ENCODE measurements at regions not wholly inside any gene's neighbourhood (a gene's known extent, or its start where the extent isn't known, plus 50 kb on each side); places are given as distances from the start of the nearest gene placed in this dataset.
"Not testable (repeated sequence)": the region's sequence is repeated elsewhere in the genome, so short reads cannot be mapped to it uniquely, and the experiment has no call there.

DNA sequence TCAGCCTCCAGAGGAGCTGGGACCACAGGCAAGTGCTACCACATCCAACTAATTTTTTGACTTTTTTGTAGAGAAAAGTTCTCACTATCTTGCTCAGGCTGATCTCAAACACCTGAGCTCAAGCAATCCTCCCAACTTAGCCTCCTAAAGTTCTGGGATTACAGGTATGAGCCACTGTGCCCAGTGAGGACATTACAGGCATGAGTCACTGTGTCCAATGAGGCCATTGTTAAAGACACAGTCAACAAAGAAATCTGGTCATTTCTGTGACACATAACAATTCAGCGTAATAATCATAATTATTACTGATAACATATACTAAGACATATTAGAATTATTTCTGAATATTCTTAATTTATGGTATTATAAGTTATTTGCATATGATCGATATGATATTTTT is 463.4 kb upstream of the NDN start:
- no peak for DNase-seq (ENCODE audit: low read depth)
- TF ChIP-seq, protein P1, sequence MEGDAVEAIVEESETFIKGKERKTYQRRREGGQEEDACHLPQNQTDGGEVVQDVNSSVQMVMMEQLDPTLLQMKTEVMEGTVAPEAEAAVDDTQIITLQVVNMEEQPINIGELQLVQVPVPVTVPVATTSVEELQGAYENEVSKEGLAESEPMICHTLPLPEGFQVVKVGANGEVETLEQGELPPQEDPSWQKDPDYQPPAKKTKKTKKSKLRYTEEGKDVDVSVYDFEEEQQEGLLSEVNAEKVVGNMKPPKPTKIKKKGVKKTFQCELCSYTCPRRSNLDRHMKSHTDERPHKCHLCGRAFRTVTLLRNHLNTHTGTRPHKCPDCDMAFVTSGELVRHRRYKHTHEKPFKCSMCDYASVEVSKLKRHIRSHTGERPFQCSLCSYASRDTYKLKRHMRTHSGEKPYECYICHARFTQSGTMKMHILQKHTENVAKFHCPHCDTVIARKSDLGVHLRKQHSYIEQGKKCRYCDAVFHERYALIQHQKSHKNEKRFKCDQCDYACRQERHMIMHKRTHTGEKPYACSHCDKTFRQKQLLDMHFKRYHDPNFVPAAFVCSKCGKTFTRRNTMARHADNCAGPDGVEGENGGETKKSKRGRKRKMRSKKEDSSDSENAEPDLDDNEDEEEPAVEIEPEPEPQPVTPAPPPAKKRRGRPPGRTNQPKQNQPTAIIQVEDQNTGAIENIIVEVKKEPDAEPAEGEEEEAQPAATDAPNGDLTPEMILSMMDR (conservative IDR thresholded peaks at IDR 0.05; ENCODE audit: low read depth, low read length) = no peak
- H3K4me3 ChIP-seq (ENCODE audit: low read length) = no peak overlapping the region

DNA sequence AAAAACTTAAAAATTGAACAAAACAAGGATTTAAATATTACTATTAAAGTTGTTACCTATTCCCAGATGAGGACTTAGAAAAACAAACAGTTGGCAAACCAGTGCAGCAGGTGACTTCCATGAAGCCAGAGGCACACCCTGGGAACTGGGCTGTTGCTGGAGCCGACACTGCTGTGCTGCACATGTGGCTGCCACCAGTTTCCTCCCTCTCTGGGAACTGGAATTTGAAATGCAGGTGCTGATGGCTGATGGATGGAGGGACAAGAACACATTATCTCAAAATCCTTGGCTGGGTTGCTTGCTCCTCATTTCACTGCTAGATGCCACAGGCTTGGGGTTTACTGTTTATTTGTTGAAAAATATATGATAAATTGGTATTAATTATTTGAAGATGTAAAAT is 471.2 kb upstream of the NDN start:
- H3K4me3 ChIP-seq (ENCODE audit: low read length); DNase-seq (ENCODE audit: low read depth): not testable (repeated sequence)

DNA sequence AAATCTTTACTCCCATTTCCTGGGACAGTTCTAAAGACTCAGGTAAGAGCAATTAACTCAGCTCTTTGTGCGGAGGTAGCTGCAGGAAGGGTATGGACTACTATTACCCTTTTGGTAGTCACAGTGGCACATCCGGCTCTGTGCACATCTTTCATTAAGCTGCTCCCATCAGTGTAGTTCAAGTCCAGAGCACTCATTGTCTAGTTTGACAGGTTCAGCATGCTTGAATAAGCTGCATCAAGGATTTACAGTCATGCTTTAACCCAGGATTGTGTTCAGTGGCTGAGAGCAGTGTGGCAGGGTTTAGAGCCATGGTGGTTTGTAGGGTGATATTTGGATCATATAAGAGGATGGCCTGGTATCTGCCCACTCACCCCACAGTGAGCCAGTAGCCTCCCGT is 478.4 kb upstream of the NDN start:
- not testable (repeated sequence) for H3K4me3 ChIP-seq (ENCODE audit: low read length); DNase-seq (ENCODE audit: low read depth)

DNA sequence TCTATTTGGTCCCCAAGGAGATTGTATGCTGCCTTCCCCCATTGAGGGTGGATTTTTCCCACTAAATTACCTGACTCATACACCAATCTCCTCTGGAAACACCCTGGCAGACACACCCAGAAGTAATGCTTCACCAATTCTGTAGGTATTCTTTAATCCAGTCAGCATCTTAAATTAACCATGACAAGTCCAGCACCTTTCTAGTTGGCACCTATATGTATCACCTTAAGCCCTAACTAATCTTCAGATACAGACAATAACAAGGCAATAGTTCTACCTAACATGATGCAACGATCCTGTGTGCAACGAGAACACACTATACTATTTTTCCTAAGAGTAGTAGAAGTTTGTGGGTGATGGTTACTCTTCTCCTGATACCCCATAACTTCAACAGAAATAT is 473.3 kb upstream of the NPAP1 start:
- DNase-seq (ENCODE audit: low read depth); H3K4me3 ChIP-seq (ENCODE audit: low read length): not testable (repeated sequence)

DNA sequence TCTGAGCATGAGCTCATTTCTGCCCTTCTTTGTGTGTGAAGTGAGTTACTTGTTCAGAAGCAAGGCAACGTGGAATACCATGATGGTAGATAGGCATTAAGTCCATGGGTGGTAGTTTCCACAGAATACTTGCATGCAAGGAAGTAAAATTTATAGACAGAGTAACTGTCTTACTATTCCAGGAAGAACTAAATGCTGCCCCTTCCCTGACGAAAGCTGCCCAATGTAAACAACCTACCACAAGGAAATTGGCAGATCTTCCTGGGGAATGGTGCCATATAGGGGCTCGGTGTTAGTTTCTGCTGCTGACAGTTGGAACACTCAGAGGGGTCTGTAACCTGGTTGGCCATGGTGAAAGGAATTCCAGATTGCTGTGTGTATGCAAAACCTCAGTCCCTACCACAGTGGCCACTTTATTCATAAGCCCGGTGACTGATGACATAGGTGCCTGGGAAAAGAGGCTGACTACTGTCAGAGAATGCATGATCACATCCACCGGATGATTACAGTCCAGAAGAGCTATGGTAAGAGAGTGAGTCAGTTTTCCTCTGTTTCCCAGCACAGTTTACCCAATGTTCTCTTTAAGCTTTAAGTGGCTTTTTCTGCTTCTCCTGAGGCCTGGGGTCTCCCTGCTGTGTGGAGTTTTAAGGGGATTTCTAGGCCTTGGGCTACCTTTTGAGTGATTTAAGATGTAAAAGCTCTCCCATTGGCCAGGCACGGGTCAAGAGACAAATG is 463.7 kb upstream of the NPAP1 start:
- DNase-seq (ENCODE audit: low read depth); H3K4me3 ChIP-seq (ENCODE audit: low read length): not testable (repeated sequence)

DNA sequence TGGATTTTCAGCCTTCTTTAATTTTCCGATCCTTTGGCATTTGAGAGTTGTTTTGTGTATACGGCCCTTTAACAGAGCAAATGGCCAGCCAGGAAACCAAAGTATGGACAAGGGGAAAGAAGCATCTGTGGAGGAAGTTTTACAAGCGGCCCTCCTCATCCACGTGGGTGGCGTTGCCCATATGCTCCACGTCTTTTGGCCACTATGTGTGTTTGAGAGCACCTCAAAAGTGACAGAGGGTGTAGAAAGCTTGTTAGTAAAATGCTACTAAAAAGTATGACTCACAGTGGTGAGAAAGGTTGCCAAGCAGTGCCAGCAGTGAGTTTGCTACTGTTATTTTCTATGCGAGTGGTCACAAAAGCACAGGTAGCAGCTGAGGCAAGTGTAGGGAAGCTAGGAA is 451.8 kb upstream of the NPAP1 start:
- no peak for DNase-seq (ENCODE audit: low read depth)
- H3K4me3 ChIP-seq (ENCODE audit: low read length) = no peak overlapping the region
- TF ChIP-seq, protein P1 (conservative IDR thresholded peaks at IDR 0.05; ENCODE audit: low read depth, low read length) = no peak

DNA sequence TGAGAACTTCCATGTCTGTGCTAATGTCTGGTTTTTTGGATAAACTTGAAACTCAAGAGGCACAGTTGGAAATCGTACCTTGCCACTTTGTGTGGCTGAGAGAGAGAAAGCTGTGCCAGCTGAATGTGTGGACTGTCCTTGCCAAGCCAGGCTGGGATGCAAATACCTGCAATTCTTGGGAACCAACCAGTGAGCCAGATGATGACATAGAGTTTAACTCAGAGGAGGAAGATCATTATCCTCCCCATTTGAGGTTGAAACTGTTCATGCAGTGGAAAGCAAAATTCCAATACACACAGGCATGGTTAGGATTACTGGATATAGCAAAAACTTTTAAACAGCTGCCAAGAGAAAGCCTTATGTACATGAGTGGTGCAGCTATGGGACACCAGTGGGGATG is 451.4 kb upstream of the NPAP1 start:
- no peak for DNase-seq (ENCODE audit: low read depth)
- TF ChIP-seq, protein P1 (conservative IDR thresholded peaks at IDR 0.05; ENCODE audit: low read depth, low read length) = no peak

DNA sequence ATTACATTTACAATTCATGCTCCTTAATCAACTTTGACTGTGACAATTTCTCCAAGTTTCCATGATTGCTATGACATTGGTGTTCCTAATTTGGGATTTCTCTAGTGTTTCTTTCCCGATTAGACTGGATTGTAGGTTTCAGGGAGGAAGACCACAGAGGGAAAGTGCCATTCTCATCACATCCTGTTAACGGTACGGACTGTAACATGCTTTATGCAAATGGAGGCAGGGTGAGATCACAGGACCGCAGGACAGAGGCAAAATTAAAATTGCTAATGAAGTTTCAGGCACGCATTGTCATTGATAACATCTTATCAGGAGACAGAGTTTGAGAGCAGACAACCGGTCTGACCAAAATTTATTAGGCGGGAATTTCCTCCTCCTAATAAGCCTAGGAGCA is 446.7 kb upstream of the NPAP1 start:
- DNase-seq (ENCODE audit: low read depth); H3K4me3 ChIP-seq (ENCODE audit: low read length): not testable (repeated sequence)

More for the DNA sequence above, 451.4 kb upstream of the NPAP1 start:
- H3K4me3 ChIP-seq (ENCODE audit: low read length) = no peak overlapping the region

DNA sequence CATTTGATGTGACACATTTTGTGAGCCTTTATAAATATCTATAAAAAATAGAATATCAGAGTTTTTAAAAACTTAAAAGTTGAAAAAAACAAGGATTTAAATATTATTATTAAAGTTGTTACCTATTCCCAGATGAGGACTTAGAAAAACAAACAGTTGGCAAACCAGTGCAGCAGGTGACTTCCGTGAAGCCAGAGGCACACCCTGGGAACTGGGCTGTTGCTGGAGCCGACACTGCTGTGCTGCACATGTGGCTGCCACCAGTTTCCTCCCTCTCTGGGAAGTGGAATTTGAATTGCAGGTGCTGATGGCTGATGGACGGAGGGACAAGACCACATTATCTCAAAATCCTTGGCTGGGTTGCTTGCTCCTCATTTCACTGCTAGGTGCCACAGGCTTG is 442.4 kb upstream of the NPAP1 start:
- H3K4me3 ChIP-seq (ENCODE audit: low read length); DNase-seq (ENCODE audit: low read depth): not testable (repeated sequence)

DNA sequence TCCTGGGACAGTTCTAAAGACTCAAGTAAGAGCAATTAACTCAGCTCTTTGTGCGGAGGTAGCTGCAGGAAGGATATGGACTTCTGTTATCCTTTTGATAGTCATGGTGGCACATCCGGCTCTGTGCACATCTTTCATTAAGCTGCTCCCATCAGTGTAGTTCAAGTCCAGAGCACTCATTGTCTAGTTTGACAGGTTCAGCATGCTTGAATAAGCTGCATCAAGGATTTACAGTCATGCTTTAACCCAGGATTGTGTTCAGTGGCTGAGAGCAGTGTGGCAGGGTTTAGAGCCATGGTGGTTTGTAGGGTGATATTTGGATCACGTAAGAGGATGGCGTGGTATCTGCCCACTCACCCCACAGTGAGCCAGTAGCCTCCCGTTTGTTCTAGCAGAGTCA is 435.0 kb upstream of the NPAP1 start:
- not testable (repeated sequence) for DNase-seq (ENCODE audit: low read depth)

DNA sequence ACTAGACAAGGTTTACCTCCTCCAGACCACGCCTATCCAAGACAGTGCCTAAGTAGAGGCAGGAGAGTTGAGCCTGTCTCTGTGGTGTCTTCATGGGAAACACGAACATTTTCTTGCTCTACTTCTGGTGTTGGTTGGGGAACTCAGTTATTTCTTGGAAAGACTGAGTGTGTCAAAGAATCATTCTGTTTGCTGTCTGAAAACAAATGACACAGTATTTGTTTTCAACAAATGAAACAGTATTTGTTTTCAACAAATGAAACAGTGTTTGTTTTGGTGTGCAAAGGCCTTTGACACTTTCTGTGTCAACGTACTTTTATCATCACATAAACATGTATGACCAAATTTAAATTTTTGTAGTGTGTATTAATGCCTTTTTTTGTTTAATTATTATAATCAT is 416.5 kb upstream of the NPAP1 start:
- H3K4me3 ChIP-seq (ENCODE audit: low read length); DNase-seq (ENCODE audit: low read depth): not testable (repeated sequence)

More for the DNA sequence above, 435.0 kb upstream of the NPAP1 start:
- H3K4me3 ChIP-seq (ENCODE audit: low read length) = not testable (repeated sequence)

DNA sequence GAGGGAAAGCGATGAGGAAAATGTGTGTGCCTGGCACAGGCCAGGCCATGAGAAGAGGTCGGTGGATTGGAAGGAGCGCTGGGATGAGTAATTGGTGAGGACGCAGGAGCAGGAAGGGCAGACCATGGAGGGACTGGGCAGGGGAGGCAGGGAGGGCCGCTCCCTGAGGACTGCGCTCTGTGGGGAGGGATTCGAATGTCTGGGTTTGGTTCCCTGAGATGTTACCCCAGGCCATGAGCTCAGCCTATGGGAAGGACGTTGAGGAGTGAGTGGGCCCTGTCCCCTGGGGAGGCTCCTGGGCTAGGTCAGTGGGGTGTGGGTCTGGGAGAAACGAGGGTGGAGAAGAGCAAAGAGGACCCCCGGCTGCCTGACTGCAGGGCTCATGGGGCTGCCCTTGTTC is 415.2 kb upstream of the NPAP1 start:
- H3K4me3 ChIP-seq (ENCODE audit: low read length); DNase-seq (ENCODE audit: low read depth): not testable (repeated sequence)

DNA sequence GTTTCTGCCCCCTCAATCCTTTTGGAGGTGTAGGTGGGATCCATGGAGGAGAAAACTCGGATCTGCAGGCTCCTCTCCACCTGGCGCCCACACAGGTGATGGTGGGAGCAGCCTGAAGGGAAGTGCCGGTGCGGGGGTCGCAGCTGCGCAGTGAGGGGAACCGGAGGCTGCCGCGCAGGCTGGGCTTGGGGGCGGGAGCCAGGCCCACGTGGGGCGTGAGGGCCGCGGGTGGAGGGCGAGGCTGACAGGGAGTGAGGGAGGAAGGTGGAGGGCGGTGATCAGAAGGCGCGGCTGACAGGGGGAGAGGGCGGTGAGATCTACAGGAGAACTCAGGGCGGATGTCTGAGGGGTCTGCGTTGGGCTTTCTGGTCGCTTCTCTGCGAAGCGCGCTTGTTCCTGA is 414.7 kb upstream of the NPAP1 start:
- not testable (repeated sequence) for DNase-seq (ENCODE audit: low read depth); H3K4me3 ChIP-seq (ENCODE audit: low read length)

DNA sequence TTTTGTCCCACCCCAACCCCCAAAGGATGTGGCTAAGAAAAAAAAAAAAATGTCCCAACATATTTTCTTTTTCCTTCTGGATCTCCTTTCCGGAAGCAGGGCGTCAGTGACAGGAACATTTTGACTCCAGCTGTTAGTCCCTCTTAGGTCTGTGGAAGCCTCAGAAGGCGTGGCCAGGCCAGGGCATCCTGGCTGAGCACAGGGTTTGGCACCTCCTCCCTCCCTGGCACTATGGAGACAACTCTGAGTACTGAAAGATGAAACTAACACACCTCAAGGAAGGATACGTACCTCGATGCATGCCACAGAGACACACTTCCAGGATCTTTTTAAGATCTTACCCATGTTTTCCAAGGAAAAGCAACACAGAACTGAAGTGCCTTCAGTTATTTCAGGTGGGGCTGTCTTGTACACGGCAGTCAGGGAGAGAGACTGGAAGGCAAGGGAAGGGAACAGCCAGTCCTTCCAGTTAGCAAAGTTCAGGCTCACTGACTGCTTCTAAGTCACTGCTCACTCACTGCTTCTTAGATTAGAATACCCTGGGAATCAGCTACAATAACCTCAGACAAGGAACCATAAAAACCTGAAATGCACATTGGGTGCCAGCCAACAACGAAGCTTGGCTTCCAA is 406.9 kb upstream of the NPAP1 start:
- not testable (repeated sequence) for DNase-seq (ENCODE audit: low read depth)

More for the DNA sequence above, 406.9 kb upstream of the NPAP1 start:
- not testable (repeated sequence) for H3K4me3 ChIP-seq (ENCODE audit: low read length)
